GM19351 (cell line): ENCODE measurements at regions not wholly inside any gene's neighbourhood (a gene's known extent, or its start where the extent isn't known, plus 50 kb on each side); places are given as distances from the start of the nearest gene placed in this dataset.

Experiments used
- ATAC-seq: cut with Tn5 transposase; IDR thresholded peaks from one replicate; pipeline ENCODE4 v1.9.1; 2021; ENCODE audit warnings: mild to moderate bottlenecking, moderate library complexity; ENCODE audit not compliant: unreplicated experiment

GRCh38 chr10:4219901-4220300, 434.9 kb upstream of the KLF6 start:
- no peak for ATAC-seq

- ATAC-seq, result no peak
These were observed 432.6 kb upstream of the KLF6 start for GRCh38 chr10:4217653-4218052.

- ATAC-seq, result no peak
These were observed 432.2 kb upstream of the KLF6 start for GRCh38 chr10:4217187-4217586.

- no peak for ATAC-seq
These were observed 431.7 kb upstream of the KLF6 start for GRCh38 chr10:4216726-4217125.

GRCh38 chr10:4215963-4216575, 431.1 kb upstream of the KLF6 start:
- ATAC-seq, result no peak

- ATAC-seq, result no peak
These were observed 430.5 kb upstream of the KLF6 start for GRCh38 chr10:4215485-4215884.

GRCh38 chr10:4214908-4215307, 429.9 kb upstream of the KLF6 start:
- ATAC-seq, result no peak

- ATAC-seq, result no peak
These were observed 428.4 kb upstream of the KLF6 start for GRCh38 chr10:4213441-4213840.

GRCh38 chr10:4212111-4212630, 427.2 kb upstream of the KLF6 start:
- no peak for ATAC-seq

GRCh38 chr10:4208499-4208898, 423.5 kb upstream of the KLF6 start:
- ATAC-seq, result no peak

- ATAC-seq, result no peak
These were observed 420.1 kb upstream of the KLF6 start for GRCh38 chr10:4205113-4205512.

- ATAC-seq, result no peak
These were observed 417.9 kb upstream of the KLF6 start for GRCh38 chr10:4202938-4203337.

- no peak for ATAC-seq
These were observed 417.1 kb upstream of the KLF6 start for GRCh38 chr10:4201866-4202825.

- no peak for ATAC-seq
These were observed 414.2 kb upstream of the KLF6 start for GRCh38 chr10:4199196-4199595.

- no peak for ATAC-seq
These were observed 413.2 kb upstream of the KLF6 start for GRCh38 chr10:4198216-4198615.

GRCh38 chr10:4197676-4198075, 412.7 kb upstream of the KLF6 start:
- no peak for ATAC-seq

GRCh38 chr10:4196771-4197390, 411.9 kb upstream of the KLF6 start:
- no peak for ATAC-seq

GRCh38 chr10:4196183-4196582, 411.2 kb upstream of the KLF6 start:
- no peak for ATAC-seq

- ATAC-seq, result no peak
These were observed 410.2 kb upstream of the KLF6 start for GRCh38 chr10:4195213-4195612.

- no peak for ATAC-seq
These were observed 409.2 kb upstream of the KLF6 start for GRCh38 chr10:4194231-4194630.

GRCh38 chr10:4191894-4192293, 406.9 kb upstream of the KLF6 start:
- ATAC-seq, result no peak

GRCh38 chr10:4191354-4191753, 406.3 kb upstream of the KLF6 start:
- ATAC-seq, result no peak
